Kidney glomerular epithelial cell (primary cell): ENCODE measurements at regions not wholly inside any gene's neighbourhood (a gene's known extent, or its start where the extent isn't known, plus 50 kb on each side); places are given as distances from the start of the nearest gene placed in this dataset.

Experiments
- DNase-seq: peaks from one replicate; lab custom pipeline; 2025; lab: John Stamatoyannopoulos, UW

GRCh38 chr6:66814156-66814555 is 1107.1 kb upstream of the EYS start:
- no peak for DNase-seq

- DNase-seq: no peak
Observed at GRCh38 chr6:66808771-66809170, 1101.7 kb upstream of the EYS start.

- DNase-seq: no peak
Observed at GRCh38 chr6:66796987-66797386, 1090.0 kb upstream of the EYS start.

- no peak for DNase-seq
Observed at GRCh38 chr6:66788579-66788978, 1081.6 kb upstream of the EYS start.

- no peak for DNase-seq
Observed at GRCh38 chr6:66772800-66773199, 1065.8 kb upstream of the EYS start.

- DNase-seq: no peak
Observed at GRCh38 chr6:66771626-66772025, 1064.6 kb upstream of the EYS start.

- DNase-seq: no peak
Observed at GRCh38 chr6:66751630-66752029, 1044.6 kb upstream of the EYS start.

GRCh38 chr6:66740346-66740745 is 1033.3 kb upstream of the EYS start:
- DNase-seq: no peak

- no peak for DNase-seq
Observed at GRCh38 chr6:66735106-66735890, 1028.3 kb upstream of the EYS start.

- DNase-seq: no peak
Observed at GRCh38 chr6:66731310-66731709, 1024.3 kb upstream of the EYS start.

- DNase-seq: no peak
Observed at GRCh38 chr6:66725670-66726069, 1018.6 kb upstream of the EYS start.

GRCh38 chr6:66717801-66718200 is 1010.8 kb upstream of the EYS start:
- no peak for DNase-seq

- DNase-seq: no peak
Observed at GRCh38 chr6:66699385-66699784, 992.4 kb upstream of the EYS start.

GRCh38 chr6:66689608-66690007 is 982.6 kb upstream of the EYS start:
- DNase-seq: no peak

GRCh38 chr6:66687611-66688140 is 980.6 kb upstream of the EYS start:
- no peak for DNase-seq

GRCh38 chr6:66675906-66676305 is 968.9 kb upstream of the EYS start:
- DNase-seq: no peak

GRCh38 chr6:66664112-66664511 is 957.1 kb upstream of the EYS start:
- no peak for DNase-seq

GRCh38 chr6:66662721-66663507 is 955.9 kb upstream of the EYS start:
- DNase-seq: no peak

- peak; percentile 42 for DNase-seq
Observed at GRCh38 chr6:66662196-66662595, 955.2 kb upstream of the EYS start.

GRCh38 chr6:66655420-66655819 is 948.4 kb upstream of the EYS start:
- no peak for DNase-seq

- no peak for DNase-seq
Observed at GRCh38 chr6:66638518-66638917, 931.5 kb upstream of the EYS start.

GRCh38 chr6:66638099-66638498 is 931.1 kb upstream of the EYS start:
- DNase-seq: no peak

- DNase-seq: no peak
Observed at GRCh38 chr6:66628917-66629316, 921.9 kb upstream of the EYS start.
